ENCODE measurements at regions not wholly inside any gene's neighbourhood (a gene's known extent, or its start where the extent isn't known, plus 50 kb on each side); places are given as distances from the start of the nearest gene placed in this dataset.

DNA sequence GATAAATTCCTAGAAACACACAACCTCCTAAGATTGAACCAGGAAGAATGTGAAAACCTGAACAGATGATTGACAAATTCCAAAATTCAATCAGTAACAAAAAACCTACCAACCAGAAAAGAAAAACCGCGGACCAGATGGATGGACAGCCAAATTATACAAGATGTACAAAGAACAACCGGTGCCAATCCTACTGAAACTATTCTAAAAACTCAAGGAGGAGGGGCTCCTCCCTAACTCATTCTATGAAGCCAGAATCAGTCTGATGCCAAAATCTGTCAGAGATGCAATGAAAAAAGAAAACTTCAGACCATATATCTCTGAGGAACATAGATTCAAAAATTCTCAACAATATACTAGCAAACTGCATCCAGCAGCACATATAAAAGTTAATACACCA is 262.4 kb upstream of the DAB1 start:
- TF ChIP-seq EZH2 (IDR thresholded peaks at IDR 0.05; ENCODE audit: low read length, unreplicated experiment), result no peak
- TF ChIP-seq, protein P1, sequence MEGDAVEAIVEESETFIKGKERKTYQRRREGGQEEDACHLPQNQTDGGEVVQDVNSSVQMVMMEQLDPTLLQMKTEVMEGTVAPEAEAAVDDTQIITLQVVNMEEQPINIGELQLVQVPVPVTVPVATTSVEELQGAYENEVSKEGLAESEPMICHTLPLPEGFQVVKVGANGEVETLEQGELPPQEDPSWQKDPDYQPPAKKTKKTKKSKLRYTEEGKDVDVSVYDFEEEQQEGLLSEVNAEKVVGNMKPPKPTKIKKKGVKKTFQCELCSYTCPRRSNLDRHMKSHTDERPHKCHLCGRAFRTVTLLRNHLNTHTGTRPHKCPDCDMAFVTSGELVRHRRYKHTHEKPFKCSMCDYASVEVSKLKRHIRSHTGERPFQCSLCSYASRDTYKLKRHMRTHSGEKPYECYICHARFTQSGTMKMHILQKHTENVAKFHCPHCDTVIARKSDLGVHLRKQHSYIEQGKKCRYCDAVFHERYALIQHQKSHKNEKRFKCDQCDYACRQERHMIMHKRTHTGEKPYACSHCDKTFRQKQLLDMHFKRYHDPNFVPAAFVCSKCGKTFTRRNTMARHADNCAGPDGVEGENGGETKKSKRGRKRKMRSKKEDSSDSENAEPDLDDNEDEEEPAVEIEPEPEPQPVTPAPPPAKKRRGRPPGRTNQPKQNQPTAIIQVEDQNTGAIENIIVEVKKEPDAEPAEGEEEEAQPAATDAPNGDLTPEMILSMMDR (conservative IDR thresholded peaks at IDR 0.05; ENCODE audit: low read depth, low read length), result no peak

Measured in PC-3 (cell line).